Middle frontal gyrus (tissue), 1 donor: ENCODE measurements at regions not wholly inside any gene's neighbourhood (a gene's known extent, or its start where the extent isn't known, plus 50 kb on each side); places are given as distances from the start of the nearest gene placed in this dataset.
"Not testable (repeated sequence)": the region's sequence is repeated elsewhere in the genome, so short reads cannot be mapped to it uniquely, and the experiment has no call there.

Source experiments
- DNase-seq: peaks from one replicate; pipeline ENCODE4 v3.0.0-alpha.2; 2015; ENCODE audit warnings: low spot score; ENCODE audit errors: extremely low spot score

- no peak for DNase-seq
These were observed 118.0 kb upstream of the MYCN start for GRCh38 chr2:15822151-15823044.

GRCh38 chr2:15823459-15824396, 116.6 kb upstream of the MYCN start:
- no peak for DNase-seq

- DNase-seq, result not testable (repeated sequence)
These were observed 115.9 kb upstream of the MYCN start for GRCh38 chr2:15824467-15824866.

GRCh38 chr2:15825276-15825980, 114.9 kb upstream of the MYCN start:
- no peak for DNase-seq

GRCh38 chr2:15826273-15826717, 114.1 kb upstream of the MYCN start:
- no peak for DNase-seq

GRCh38 chr2:15827001-15827400, 113.3 kb upstream of the MYCN start:
- DNase-seq, result no peak

- no peak for DNase-seq
These were observed 111.8 kb upstream of the MYCN start for GRCh38 chr2:15828576-15828975.

GRCh38 chr2:15829091-15829801, 111.1 kb upstream of the MYCN start:
- DNase-seq, result no peak

GRCh38 chr2:15829985-15830384, 110.4 kb upstream of the MYCN start:
- DNase-seq, result no peak

- no peak for DNase-seq
These were observed 109.3 kb upstream of the MYCN start for GRCh38 chr2:15830937-15831549.

- DNase-seq, result no peak
These were observed 108.2 kb upstream of the MYCN start for GRCh38 chr2:15832030-15832709.

- no peak for DNase-seq
These were observed 107.3 kb upstream of the MYCN start for GRCh38 chr2:15832849-15833680.

GRCh38 chr2:15833731-15834130, 106.6 kb upstream of the MYCN start:
- DNase-seq, result no peak

GRCh38 chr2:15834381-15835031, 105.8 kb upstream of the MYCN start:
- no peak for DNase-seq

- no peak for DNase-seq
These were observed 104.2 kb upstream of the MYCN start for GRCh38 chr2:15835991-15836688.

GRCh38 chr2:15836689-15837610, 103.4 kb upstream of the MYCN start:
- no peak for DNase-seq
